ENCODE measurements at regions not wholly inside any gene's neighbourhood (a gene's known extent, or its start where the extent isn't known, plus 50 kb on each side); places are given as distances from the start of the nearest gene placed in this dataset.

DNA sequence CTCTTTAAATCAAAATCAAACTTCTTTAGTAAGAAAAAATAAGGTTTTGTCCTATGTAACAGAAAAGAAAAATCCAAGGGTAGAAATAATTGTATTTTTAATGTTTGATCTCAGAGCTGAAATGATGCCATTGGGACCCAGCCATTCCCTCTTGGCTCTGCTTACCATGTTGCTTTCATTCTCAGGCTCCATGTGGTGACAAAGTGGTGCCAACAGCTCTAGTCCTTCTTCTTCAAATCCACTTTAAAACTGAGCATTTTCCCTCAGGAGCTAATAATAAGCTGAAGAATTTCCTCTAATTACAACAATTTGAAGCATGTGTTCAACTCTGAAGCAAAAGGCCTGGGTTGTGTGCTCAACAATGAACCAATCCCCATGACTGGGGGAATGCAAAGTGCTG is 327.9 kb downstream of the EN1 start:
- DNase-seq (ENCODE audit: low read depth in 1 of 2, low spot score in 1 of 2) (no peak), ATAC-seq (no peak), FAIRE-seq (no peak)
- TF ChIP-seq EP300 (IDR thresholded peaks at IDR 0.05) (no peak), MAZ (IDR thresholded peaks at IDR 0.05; ENCODE audit: borderline replicate concordance, low read depth, low read length) (no peak), FOXS1 (CRISPR knock-in tag; IDR thresholded peaks at IDR 0.05) (no peak), ZSCAN20 (CRISPR knock-in tag; IDR thresholded peaks at IDR 0.05) (no peak), POLR2A (IDR thresholded peaks at IDR 0.05; ENCODE audit: low read length) (no peak), HOXB13 (CRISPR knock-in tag; IDR thresholded peaks at IDR 0.05; ENCODE audit: low read depth) (no peak), JUN (IDR thresholded peaks at IDR 0.05) (no peak), MYC (IDR thresholded peaks at IDR 0.05; ENCODE audit: borderline replicate concordance, low read length) (no peak)
- TF ChIP-seq, protein P1, sequence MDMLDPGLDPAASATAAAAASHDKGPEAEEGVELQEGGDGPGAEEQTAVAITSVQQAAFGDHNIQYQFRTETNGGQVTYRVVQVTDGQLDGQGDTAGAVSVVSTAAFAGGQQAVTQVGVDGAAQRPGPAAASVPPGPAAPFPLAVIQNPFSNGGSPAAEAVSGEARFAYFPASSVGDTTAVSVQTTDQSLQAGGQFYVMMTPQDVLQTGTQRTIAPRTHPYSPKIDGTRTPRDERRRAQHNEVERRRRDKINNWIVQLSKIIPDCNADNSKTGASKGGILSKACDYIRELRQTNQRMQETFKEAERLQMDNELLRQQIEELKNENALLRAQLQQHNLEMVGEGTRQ (IDR thresholded peaks at IDR 0.05), result no peak
- TF ChIP-seq, protein P2, sequence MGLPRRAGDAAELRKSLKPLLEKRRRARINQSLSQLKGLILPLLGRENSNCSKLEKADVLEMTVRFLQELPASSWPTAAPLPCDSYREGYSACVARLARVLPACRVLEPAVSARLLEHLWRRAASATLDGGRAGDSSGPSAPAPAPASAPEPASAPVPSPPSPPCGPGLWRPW (IDR thresholded peaks at IDR 0.05), result no peak
- CTCF ChIA-PET, result no interaction called here
- Histone ChIP-seq H3K4me3 (no peak overlapping the region), H3K4me2 (no peak overlapping the region), H3K4me1 (no peaks in the 10 kb centered on the region), H3K9me3 (peaks cover 40% of the 10 kb centered on the region; the same call in 2 of the 3 replicates), H3K27ac (no peak overlapping the region)
- POLR2A ChIA-PET, result no interaction called here

DNA sequence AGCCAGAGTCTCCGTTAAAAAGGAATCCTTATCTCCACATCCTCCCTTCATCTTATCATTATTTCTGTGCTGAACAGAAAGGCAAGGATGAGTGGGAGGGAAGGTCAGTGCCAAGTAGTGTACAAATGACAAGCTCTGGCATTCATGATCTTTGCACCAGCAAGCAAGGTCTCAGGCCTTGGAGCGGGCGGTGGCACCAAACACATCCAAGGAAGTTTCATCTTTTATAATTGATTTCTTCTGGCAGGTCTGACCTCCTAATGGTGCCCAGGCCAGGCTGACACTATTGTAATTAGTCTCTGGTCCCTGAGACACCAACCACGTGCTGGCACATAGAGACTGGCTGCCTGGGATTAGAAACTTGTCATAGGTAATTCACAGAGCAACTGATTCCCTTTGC is 336.6 kb downstream of the EN1 start:
- TF ChIP-seq EHF (CRISPR knock-in tag; IDR thresholded peaks at IDR 0.05) (no peak), TFCP2L1 (CRISPR knock-in tag; IDR thresholded peaks at IDR 0.05) (no peak), HOXA7 (CRISPR knock-in tag; IDR thresholded peaks at IDR 0.05) (no peak), CBX8 (IDR thresholded peaks at IDR 0.05) (no peak), KDM1A (IDR thresholded peaks at IDR 0.05; ENCODE audit: low read depth) (no peak), EHMT2 (IDR thresholded peaks at IDR 0.05; ENCODE audit: low read depth) (no peak), ESRRA (IDR thresholded peaks at IDR 0.05; ENCODE audit: borderline replicate concordance, low read length) (no peak), NPAS2 (CRISPR knock-in tag; IDR thresholded peaks at IDR 0.05; ENCODE audit: borderline replicate concordance) (no peak), NFE2L2 (conservative IDR thresholded peaks at IDR 0.05; ENCODE audit: low read length) (no peak), MYC (IDR thresholded peaks at IDR 0.05; ENCODE audit: borderline replicate concordance, low read length) (no peak), EP300 (IDR thresholded peaks at IDR 0.05) (no peak), RNF2 (IDR thresholded peaks at IDR 0.05; ENCODE audit: borderline replicate concordance, low read depth) (no peak)
- TF ChIP-seq, protein P3, sequence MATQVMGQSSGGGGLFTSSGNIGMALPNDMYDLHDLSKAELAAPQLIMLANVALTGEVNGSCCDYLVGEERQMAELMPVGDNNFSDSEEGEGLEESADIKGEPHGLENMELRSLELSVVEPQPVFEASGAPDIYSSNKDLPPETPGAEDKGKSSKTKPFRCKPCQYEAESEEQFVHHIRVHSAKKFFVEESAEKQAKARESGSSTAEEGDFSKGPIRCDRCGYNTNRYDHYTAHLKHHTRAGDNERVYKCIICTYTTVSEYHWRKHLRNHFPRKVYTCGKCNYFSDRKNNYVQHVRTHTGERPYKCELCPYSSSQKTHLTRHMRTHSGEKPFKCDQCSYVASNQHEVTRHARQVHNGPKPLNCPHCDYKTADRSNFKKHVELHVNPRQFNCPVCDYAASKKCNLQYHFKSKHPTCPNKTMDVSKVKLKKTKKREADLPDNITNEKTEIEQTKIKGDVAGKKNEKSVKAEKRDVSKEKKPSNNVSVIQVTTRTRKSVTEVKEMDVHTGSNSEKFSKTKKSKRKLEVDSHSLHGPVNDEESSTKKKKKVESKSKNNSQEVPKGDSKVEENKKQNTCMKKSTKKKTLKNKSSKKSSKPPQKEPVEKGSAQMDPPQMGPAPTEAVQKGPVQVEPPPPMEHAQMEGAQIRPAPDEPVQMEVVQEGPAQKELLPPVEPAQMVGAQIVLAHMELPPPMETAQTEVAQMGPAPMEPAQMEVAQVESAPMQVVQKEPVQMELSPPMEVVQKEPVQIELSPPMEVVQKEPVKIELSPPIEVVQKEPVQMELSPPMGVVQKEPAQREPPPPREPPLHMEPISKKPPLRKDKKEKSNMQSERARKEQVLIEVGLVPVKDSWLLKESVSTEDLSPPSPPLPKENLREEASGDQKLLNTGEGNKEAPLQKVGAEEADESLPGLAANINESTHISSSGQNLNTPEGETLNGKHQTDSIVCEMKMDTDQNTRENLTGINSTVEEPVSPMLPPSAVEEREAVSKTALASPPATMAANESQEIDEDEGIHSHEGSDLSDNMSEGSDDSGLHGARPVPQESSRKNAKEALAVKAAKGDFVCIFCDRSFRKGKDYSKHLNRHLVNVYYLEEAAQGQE (IDR thresholded peaks at IDR 0.05), result no peak
- TF ChIP-seq, protein P4, sequence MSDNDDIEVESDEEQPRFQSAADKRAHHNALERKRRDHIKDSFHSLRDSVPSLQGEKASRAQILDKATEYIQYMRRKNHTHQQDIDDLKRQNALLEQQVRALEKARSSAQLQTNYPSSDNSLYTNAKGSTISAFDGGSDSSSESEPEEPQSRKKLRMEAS (IDR thresholded peaks at IDR 0.05), result no peak
- DNase-seq (ENCODE audit: low read depth in 1 of 2, low spot score in 1 of 2) (no peak), FAIRE-seq (no peak), ATAC-seq (no peak)
- no peak overlapping the region for H3K4me3 ChIP-seq
- POLR2A ChIA-PET, result no interaction called here
- H3K27ac ChIP-seq, result no peak overlapping the region
- CTCF ChIA-PET, result no interaction called here
- H3K9me3 ChIP-seq, result peaks cover 8% of the 10 kb centered on the region; the same call in 2 of the 3 replicates
- no peaks in the 10 kb centered on the region for H3K4me1 ChIP-seq
- no peak overlapping the region for H3K4me2 ChIP-seq
- 27% methylated on average over 4 of the region's 4 CpGs for WGBS (ENCODE audit: missing lambda C conversion rate)
